Right lobe of liver (tissue), 4 donors: ENCODE measurements at regions not wholly inside any gene's neighbourhood (a gene's known extent, or its start where the extent isn't known, plus 50 kb on each side); places are given as distances from the start of the nearest gene placed in this dataset.

ENCODE experiments used
- POLR2A ChIP-seq: fragments of 450-650 bp; IDR thresholded peaks from one replicate; pipeline ENCODE4 v1.6.1; 2017; ENCODE audit warnings: antibody characterized with exemption, mild to moderate bottlenecking
- TF ChIP-seq, protein P1 (sequence below), 4 donors: fragments of 200-600 bp in 3 of 4; fragments of 450-650 bp in 1 of 4; IDR thresholded peaks; one replicate each; pipeline versions ENCODE4 v1.5.1 to v1.8.0; 2016 to 2022; ENCODE audit warnings: antibody characterized with exemption in 4 of 4, mild to moderate bottlenecking in 2 of 4
- donor health status: DM: no; HTN: no; CAD: no.
- donor health status: DM: no; HTN: no; CAD: no.
- donor health status: DM: no; HTN: yes; CAD: no.

GRCh38 chr4:26073886-26074560 is 160.0 kb downstream of the SMIM20 start:
- TF ChIP-seq, protein P1, sequence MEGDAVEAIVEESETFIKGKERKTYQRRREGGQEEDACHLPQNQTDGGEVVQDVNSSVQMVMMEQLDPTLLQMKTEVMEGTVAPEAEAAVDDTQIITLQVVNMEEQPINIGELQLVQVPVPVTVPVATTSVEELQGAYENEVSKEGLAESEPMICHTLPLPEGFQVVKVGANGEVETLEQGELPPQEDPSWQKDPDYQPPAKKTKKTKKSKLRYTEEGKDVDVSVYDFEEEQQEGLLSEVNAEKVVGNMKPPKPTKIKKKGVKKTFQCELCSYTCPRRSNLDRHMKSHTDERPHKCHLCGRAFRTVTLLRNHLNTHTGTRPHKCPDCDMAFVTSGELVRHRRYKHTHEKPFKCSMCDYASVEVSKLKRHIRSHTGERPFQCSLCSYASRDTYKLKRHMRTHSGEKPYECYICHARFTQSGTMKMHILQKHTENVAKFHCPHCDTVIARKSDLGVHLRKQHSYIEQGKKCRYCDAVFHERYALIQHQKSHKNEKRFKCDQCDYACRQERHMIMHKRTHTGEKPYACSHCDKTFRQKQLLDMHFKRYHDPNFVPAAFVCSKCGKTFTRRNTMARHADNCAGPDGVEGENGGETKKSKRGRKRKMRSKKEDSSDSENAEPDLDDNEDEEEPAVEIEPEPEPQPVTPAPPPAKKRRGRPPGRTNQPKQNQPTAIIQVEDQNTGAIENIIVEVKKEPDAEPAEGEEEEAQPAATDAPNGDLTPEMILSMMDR (IDR thresholded peaks at IDR 0.05), result no peak
- TF ChIP-seq POLR2A, result no peak
